HCT116 (cell line): ENCODE measurements at regions not wholly inside any gene's neighbourhood (a gene's known extent, or its start where the extent isn't known, plus 50 kb on each side); places are given as distances from the start of the nearest gene placed in this dataset.

ENCODE experiments used
- ATAC-seq: fragments of 200-7000 bp; cut with Tn5 transposase; 2 replicates; pipeline ENCODE4 v1.9.1; 2020; ENCODE audit warnings: mild to moderate bottlenecking, moderate library complexity
- BruUV-seq: library from RNA; stranded (reverse); fragments of 400-500 nt; replicated peaks from 2 replicates; lab custom pipeline; 2021; lab: Mats Ljungman, UMichigan
- CTCF ChIA-PET: fragments of 300-600 bp; sonication (Branson Sonifier 250); formaldehyde crosslinking; loops from one replicate; lab custom pipeline; 2021; ENCODE audit warnings: antibody characterized with exemption; lab: Charles Lee
- POLR2A ChIA-PET: fragments of 300-600, 350-600 bp; sonication (Branson Sonifier 250); formaldehyde crosslinking; loops from one replicate; lab custom pipeline; 2021; ENCODE audit warnings: antibody characterized with exemption; lab: Charles Lee
- RAD21 ChIA-PET, 2 experiments: fragments of 300-600 bp; sonication (Branson Sonifier 250); formaldehyde crosslinking; loops; one replicate each; lab custom pipeline; 2023; ENCODE audit warnings: low total read pairs in 2 of 2; ENCODE audit not compliant: uncharacterized antibody in 2 of 2, unreplicated experiment in 2 of 2, low non-redundant PET in 1 of 2; lab: Charles Lee
- DNase-seq: peaks from one replicate; pipeline ENCODE4 v3.0.0-alpha.2; 2010; ENCODE audit warnings: low read depth, low spot score
- H2AFZ ChIP-seq: fragments of 200-600 bp; shearing (Covaris generic), sonication (generic); 2 replicates; pipeline ENCODE4 v1.6.1; 2017; ENCODE audit warnings: low read depth, mixed run types, mixed read lengths, antibody characterized with exemption, low read length; ENCODE audit not compliant: poor library complexity, severe bottlenecking
- H3K27ac ChIP-seq: 2 replicates; pipeline ENCODE4 v1.5.1; 2012; ENCODE audit warnings: low read depth, low read length
- H3K27me3 ChIP-seq: fragments of 200-600 bp; sonication (generic); 2 replicates; pipeline ENCODE4 v1.6.1; 2016; ENCODE audit warnings: mixed run types, low read length, mixed read lengths; ENCODE audit not compliant: insufficient read depth
- H3K36me3 ChIP-seq, 2 experiments: fragments of 200-500 bp in 1 of 2; fragments of 200-600 bp in 1 of 2; sonication (Bioruptor generic) in 1 of 2; sonication (generic) in 1 of 2; 2 replicates each; pipeline versions ENCODE4 v1.5.1 to v1.6.1; 2014 to 2016; ENCODE audit warnings: low read length in 2 of 2, inconsistent platforms in 1 of 2, mixed read lengths in 1 of 2, mixed run types in 1 of 2; ENCODE audit not compliant: insufficient read depth in 2 of 2, control insufficient read depth in 1 of 2
- H3K4me1 ChIP-seq, 2 experiments: fragments of 200-600 bp in 1 of 2; sonication (generic) in 1 of 2; 2 replicates each; pipeline versions ENCODE4 v1.5.1 to v1.6.1; 2012 to 2017; ENCODE audit warnings: low read length in 2 of 2, inconsistent platforms in 1 of 2, mild to moderate bottlenecking in 1 of 2, mixed read lengths in 1 of 2, mixed run types in 1 of 2, moderate library complexity in 1 of 2; ENCODE audit not compliant: insufficient read depth in 2 of 2, control insufficient read depth in 1 of 2
- H3K4me2 ChIP-seq: fragments of 200-600 bp; sonication (generic); 2 replicates; pipeline ENCODE4 v1.6.1; 2017; ENCODE audit warnings: mixed run types, low read length, mixed read lengths
- H3K4me3 ChIP-seq, 2 experiments: fragments of 200-600 bp in 1 of 2; sonication (generic) in 1 of 2; replicated peaks in 1 of 2; 2 replicates each; pipeline ENCODE4 v1.5.1; 2011 to 2016; ENCODE audit warnings: low read length in 2 of 2, control low read depth in 1 of 2, low read depth in 1 of 2, mild to moderate bottlenecking in 1 of 2, mixed read lengths in 1 of 2, mixed run types in 1 of 2
- H3K79me2 ChIP-seq: fragments of 200-600 bp; sonication (generic); 2 replicates; pipeline ENCODE4 v1.6.1; 2017; ENCODE audit warnings: mild to moderate bottlenecking, mixed run types, low read length, moderate library complexity, mixed read lengths; ENCODE audit not compliant: insufficient read depth
- H3K9ac ChIP-seq: fragments of 200-600 bp; sonication (generic); 2 replicates; pipeline ENCODE4 v1.6.1; 2016; ENCODE audit warnings: low read length, mixed read lengths
- H3K9me2 ChIP-seq: fragments of 200-600 bp; sonication (generic), shearing (Covaris generic); 2 replicates; pipeline ENCODE4 v1.6.1; 2017; ENCODE audit warnings: mixed run types, mild to moderate bottlenecking, moderate library complexity; ENCODE audit not compliant: insufficient read depth
- H3K9me3 ChIP-seq, 2 experiments: fragments of 200-500 bp in 1 of 2; fragments of 200-600 bp in 1 of 2; sonication (Bioruptor generic) in 1 of 2; sonication (generic) in 1 of 2; 2 replicates each; pipeline ENCODE4 v1.6.1; 2014 to 2017; ENCODE audit warnings: low read length in 2 of 2, mixed read lengths in 2 of 2, inconsistent platforms in 1 of 2, low read depth in 1 of 2, mild to moderate bottlenecking in 1 of 2, mixed run types in 1 of 2, moderate library complexity in 1 of 2; ENCODE audit not compliant: control insufficient read depth in 1 of 2, insufficient read depth in 1 of 2
- H4K20me1 ChIP-seq: fragments of 200-600 bp; sonication (generic), shearing (Covaris generic); 2 replicates; pipeline ENCODE4 v1.6.1; 2017; ENCODE audit warnings: mixed run types, mild to moderate bottlenecking, moderate library complexity; ENCODE audit not compliant: insufficient read depth
- ATF3 ChIP-seq: IDR thresholded peaks from 2 replicates; pipeline ENCODE4 v1.6.1; 2012
- CBX3 ChIP-seq: IDR thresholded peaks from 2 replicates; pipeline ENCODE4 v1.6.1; 2012; ENCODE audit warnings: low read depth
- CEBPB ChIP-seq: IDR thresholded peaks from 2 replicates; pipeline ENCODE4 v1.6.1; 2012; ENCODE audit warnings: low read depth
- CTCF ChIP-seq, 3 experiments: fragments of 200-600 bp in 1 of 3; sonication (generic) in 1 of 3; IDR thresholded peaks in 2 of 3; conservative IDR thresholded peaks in 1 of 3; 2 replicates each; pipeline ENCODE4 v1.5.1; 2012 to 2017; ENCODE audit warnings: low read depth in 2 of 3, low read length in 2 of 3, antibody characterized with exemption in 1 of 3, borderline replicate concordance in 1 of 3, control low read depth in 1 of 3, mild to moderate bottlenecking in 1 of 3, mixed read lengths in 1 of 3, mixed run types in 1 of 3, moderate library complexity in 1 of 3; ENCODE audit not compliant: insufficient read depth in 1 of 3
- EGR1 ChIP-seq: IDR thresholded peaks from 2 replicates; pipeline ENCODE4 v1.6.1; 2012; ENCODE audit warnings: low read depth
- EZH2 ChIP-seq: fragments of 200-600 bp; sonication (generic); IDR thresholded peaks from 2 replicates; pipeline ENCODE4 v1.6.1; 2017; ENCODE audit warnings: antibody characterized with exemption, mixed run types
- EZH2phosphoT487 ChIP-seq: fragments of 200-600 bp; IDR thresholded peaks from 2 replicates; pipeline ENCODE4 v1.6.1; 2018; ENCODE audit warnings: antibody characterized with exemption, borderline replicate concordance
- FOSL1 ChIP-seq: IDR thresholded peaks from 2 replicates; pipeline ENCODE4 v1.6.1; 2012; ENCODE audit warnings: low read depth
- POLR2A ChIP-seq: IDR thresholded peaks from 2 replicates; pipeline ENCODE4 v1.7.0; 2011; ENCODE audit warnings: borderline replicate concordance; ENCODE audit not compliant: insufficient read depth, insufficient read length; ENCODE audit errors: extremely low read depth
- POLR2AphosphoS5 ChIP-seq: IDR thresholded peaks from 2 replicates; pipeline ENCODE4 v1.6.1; 2011; ENCODE audit warnings: mild to moderate bottlenecking, low read depth, low read length, moderate library complexity
- RAD21 ChIP-seq: IDR thresholded peaks from 2 replicates; pipeline ENCODE4 v1.6.1; 2012; ENCODE audit warnings: low read depth, mild to moderate bottlenecking
- SRF ChIP-seq: IDR thresholded peaks from 2 replicates; pipeline ENCODE4 v1.6.1; 2012; ENCODE audit warnings: low read depth
- YY1 ChIP-seq: IDR thresholded peaks from 2 replicates; pipeline ENCODE4 v1.6.1; 2011; ENCODE audit warnings: low read length, low read depth, moderate library complexity, mild to moderate bottlenecking; ENCODE audit not compliant: insufficient replicate concordance; ENCODE audit errors: extremely low read depth
- ZNF274 ChIP-seq: fragments of 200-500 bp; sonication (Bioruptor generic); IDR thresholded peaks from 2 replicates; pipeline ENCODE4 v1.6.1; 2014; ENCODE audit warnings: mild to moderate bottlenecking, low read depth, low read length, inconsistent platforms
- intact Hi-C: fragments of 100-400 bp; cut with micrococcal nuclease; formaldehyde crosslinking; loops from 2 replicates; pipeline ENCODE4 v1.10.0; 2022

GRCh38 chr13:99765869-99766268 lies 205.7 kb downstream of the ZIC5 start:
- Histone ChIP-seq H3K9ac (no peak overlapping the region), H3K4me3 (no peak overlapping the region), H2AFZ (no peak overlapping the region), H4K20me1 (no peaks in the 10 kb centered on the region), H3K4me1 (no peaks in the 10 kb centered on the region), H3K27ac (no peak overlapping the region), H3K27me3 (no peaks in the 10 kb centered on the region), H3K36me3 (no peaks in the 10 kb centered on the region), H3K9me2 (no peaks in the 10 kb centered on the region), H3K79me2 (no peaks in the 10 kb centered on the region), H3K9me3 (no peaks in the 10 kb centered on the region; a peak in 1 of 4 replicates), H3K4me2 (no peak overlapping the region)
- CTCF ChIA-PET = interaction anchor here (0.7 to 1.3 kb wide), 2 partner anchors 49 to 749 kb away, joined by 3 read pairs; no protein-coding TSS in a partner anchor
- no peak for TF ChIP-seq SRF
- TF ChIP-seq CTCF (IDR thresholded peaks at IDR 0.05 in 2 of 3, conservative IDR thresholded peaks at IDR 0.05 in 1 of 3; ENCODE audit: borderline replicate concordance in 1 of 3, insufficient read depth in 1 of 3, low read depth in 2 of 3, low read length in 2 of 3) = no peak
- no peak for TF ChIP-seq RAD21
- RAD21 ChIA-PET = no interaction called here
- DNase-seq (no peak), ATAC-seq (no peak)
- POLR2A ChIA-PET = no interaction called here
- BruUV-seq = no TSS peak
- intact Hi-C loops = no loop called here

GRCh38 chr13:99760456-99760855 lies 211.1 kb downstream of the ZIC5 start:
- POLR2A ChIA-PET = no interaction called here
- TF ChIP-seq EGR1 (no peak), POLR2AphosphoS5 (no peak), CEBPB (no peak), CBX3 (no peak), POLR2A (no peak), SRF (no peak), YY1 (no peak), FOSL1 (no peak), RAD21 (no peak), ZNF274 (no peak), EZH2phosphoT487 (no peak), CTCF (IDR thresholded peaks at IDR 0.05 in 2 of 3, conservative IDR thresholded peaks at IDR 0.05 in 1 of 3; ENCODE audit: borderline replicate concordance in 1 of 3, insufficient read depth in 1 of 3, low read depth in 2 of 3, low read length in 2 of 3) (no peak), ATF3 (no peak), EZH2 (no peak)

More at GRCh38 chr13:99760456-99760855, 211.1 kb downstream of the ZIC5 start:
- intact Hi-C loops = no loop called here
- Histone ChIP-seq H3K4me1 (peaks cover 4 to 8% of the 10 kb centered on the region in 2 experiments; a peak in 3 of 4 replicates), H2AFZ (no peak overlapping the region), H3K9me3 (peaks cover 4% of the 10 kb centered on the region in 2 experiments; a peak in 2 of 4 replicates), H3K4me3 (no peak overlapping the region), H3K27ac (no peak overlapping the region), H3K4me2 (no peak overlapping the region), H3K79me2 (no peaks in the 10 kb centered on the region), H3K27me3 (no peaks in the 10 kb centered on the region), H4K20me1 (no peaks in the 10 kb centered on the region), H3K9me2 (no peaks in the 10 kb centered on the region), H3K36me3 (no peaks in the 10 kb centered on the region), H3K9ac (no peak overlapping the region)
- BruUV-seq = no TSS peak
- ChIA-PET CTCF (no interaction called here), RAD21 (no interaction called here)
- ATAC-seq (no peak), DNase-seq (no peak)
